ENCODE measurements at regions not wholly inside any gene's neighbourhood (a gene's known extent, or its start where the extent isn't known, plus 50 kb on each side); places are given as distances from the start of the nearest gene placed in this dataset.

GRCh38 chr6:147874322-147874721 is 365.8 kb downstream of the SAMD5 start:
- TF ChIP-seq CTCF (conservative IDR thresholded peaks at IDR 0.05; ENCODE audit: low read depth, low read length), result no peak
- TF ChIP-seq CEBPB (IDR thresholded peaks at IDR 0.05; ENCODE audit: low read depth, low read length), result no peak
- no peak for TF ChIP-seq POLR2A (IDR thresholded peaks at IDR 0.05; ENCODE audit: low read depth, low read length)
- no peak for TF ChIP-seq USF2 (IDR thresholded peaks at IDR 0.05; ENCODE audit: low read depth, low read length)
- no peak for TF ChIP-seq MAFK (IDR thresholded peaks at IDR 0.05; ENCODE audit: low read depth, low read length)
- TF ChIP-seq BHLHE40 (IDR thresholded peaks at IDR 0.05; ENCODE audit: low read depth, low read length), result no peak
- TF ChIP-seq MXI1 (IDR thresholded peaks at IDR 0.05; ENCODE audit: borderline replicate concordance, low read depth, low read length), result no peak
- TF ChIP-seq NFE2L2 (IDR thresholded peaks at IDR 0.05; ENCODE audit: low read depth, low read length), result no peak
- TF ChIP-seq RCOR1 (IDR thresholded peaks at IDR 0.05; ENCODE audit: insufficient replicate concordance, low read length), result no peak
- TF ChIP-seq SMC3 (IDR thresholded peaks at IDR 0.05; ENCODE audit: low read depth, low read length), result no peak
- TF ChIP-seq CHD1 (IDR thresholded peaks at IDR 0.05; ENCODE audit: low read depth, low read length), result no peak

All from IMR-90 (cell line).